LHCN-M2 (cell line): ENCODE measurements at regions not wholly inside any gene's neighbourhood (a gene's known extent, or its start where the extent isn't known, plus 50 kb on each side); places are given as distances from the start of the nearest gene placed in this dataset.

Experiments used
- DNase-seq: peaks from one replicate; pipeline ENCODE4 v3.0.0-alpha.2; 2012; ENCODE audit warnings: low read depth

DNA sequence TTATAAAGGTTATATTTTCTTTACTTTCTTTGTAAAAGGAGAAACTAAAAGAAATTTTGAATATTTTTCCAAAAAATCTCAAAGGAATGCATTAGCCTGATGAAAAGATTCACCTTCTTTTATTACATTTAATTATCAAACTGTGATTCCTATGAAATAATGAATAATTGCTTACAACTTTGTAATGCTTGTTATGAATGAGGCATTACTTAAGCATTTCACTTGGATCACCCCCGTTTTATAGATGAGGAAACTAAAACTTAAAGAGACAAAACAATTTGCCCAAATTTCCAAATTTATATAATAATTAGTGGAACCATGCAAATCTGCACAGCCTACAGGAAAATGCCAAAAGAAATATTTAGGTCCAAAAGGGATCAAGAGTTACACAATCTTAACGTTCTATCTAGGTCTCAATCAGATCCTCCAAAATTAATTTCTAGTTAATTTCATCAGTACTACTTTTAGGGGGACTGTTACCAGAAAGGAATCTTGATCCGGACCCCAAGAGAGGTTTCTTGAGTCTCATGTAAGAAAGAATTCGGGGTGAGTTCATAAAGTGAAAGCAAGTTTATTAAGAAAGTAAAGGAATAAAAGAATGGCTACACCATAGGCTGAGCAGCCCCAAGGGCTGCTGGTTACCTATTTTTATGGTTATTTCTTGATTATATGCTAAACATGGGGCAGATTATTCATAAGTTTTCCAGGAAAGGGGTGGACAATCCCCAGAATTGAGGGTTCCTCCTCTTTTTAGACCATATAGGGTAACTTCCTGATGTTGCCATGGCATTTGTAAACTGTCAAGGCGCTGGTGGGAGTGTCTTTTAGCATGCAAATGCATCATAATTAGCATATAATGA is 288.0 kb downstream of the ADGB start:
- no peak for DNase-seq

DNA sequence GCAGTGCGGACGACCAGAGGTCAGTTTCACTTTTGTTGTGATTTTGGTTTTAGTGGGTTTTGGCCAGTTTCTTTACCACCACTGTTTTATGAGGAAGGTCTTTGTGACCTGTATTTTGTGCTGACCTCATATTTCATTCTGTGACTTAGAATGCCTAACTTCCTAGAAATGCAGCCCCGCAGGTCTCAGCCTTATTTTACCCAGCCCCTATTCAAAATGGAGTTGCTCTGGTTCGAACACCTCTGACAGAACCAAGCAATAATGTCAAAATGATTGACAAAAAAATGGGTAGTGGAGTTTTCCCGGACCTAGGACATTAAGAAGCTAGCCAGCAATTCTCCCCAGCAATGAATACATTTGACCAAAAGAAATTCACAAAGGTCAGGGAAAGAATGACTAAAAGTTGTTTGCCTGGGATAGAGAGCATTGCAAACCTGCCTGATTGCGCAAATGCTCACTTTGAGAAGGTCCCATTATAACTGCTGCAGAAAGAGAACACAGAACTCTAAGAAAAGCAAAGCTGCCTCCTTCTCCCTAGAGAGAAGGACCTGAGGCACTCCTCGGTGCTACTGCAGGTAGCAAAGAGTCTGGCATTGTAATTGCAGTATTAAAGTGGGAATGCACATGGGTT is 288.8 kb downstream of the ADGB start:
- DNase-seq = peak; percentile 10

DNA sequence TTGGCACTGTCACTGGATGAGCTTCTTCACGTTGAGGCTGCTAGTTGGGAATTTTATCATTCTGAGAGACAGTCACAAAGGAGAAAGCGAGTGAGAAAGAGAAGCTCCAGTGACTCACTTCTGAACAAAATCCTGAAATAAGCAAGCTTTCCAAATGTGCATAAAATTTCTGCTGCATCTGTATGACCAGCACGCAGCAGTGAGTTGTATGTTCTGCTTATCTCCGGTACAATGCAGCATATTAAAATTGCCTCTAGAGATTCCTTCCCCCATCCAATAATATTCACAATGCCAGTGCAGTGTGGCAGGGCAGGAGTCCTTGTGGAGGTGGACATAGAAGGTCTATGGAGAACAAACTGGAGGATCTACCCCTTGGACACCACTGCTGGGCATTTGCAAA is 290.5 kb downstream of the ADGB start:
- no peak for DNase-seq

DNA sequence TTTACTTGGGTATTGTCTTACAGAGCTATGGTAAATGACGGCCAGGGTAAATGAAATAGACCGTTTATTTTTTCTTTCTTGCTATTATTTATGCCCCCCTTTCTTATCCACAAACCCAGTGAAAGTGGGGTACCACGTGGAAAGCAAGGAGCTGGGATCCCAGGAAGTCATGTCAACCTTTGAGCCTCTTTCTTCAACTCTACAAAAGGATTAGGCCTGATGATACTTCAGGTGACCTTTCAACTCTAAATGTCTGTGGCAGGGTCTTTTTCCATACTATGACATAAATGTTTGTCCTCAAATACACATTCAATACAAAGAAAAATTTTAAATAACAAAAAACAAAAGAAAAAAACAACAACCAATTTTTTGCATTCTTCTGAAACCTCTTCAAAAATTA is 291.4 kb downstream of the ADGB start:
- DNase-seq = no peak

DNA sequence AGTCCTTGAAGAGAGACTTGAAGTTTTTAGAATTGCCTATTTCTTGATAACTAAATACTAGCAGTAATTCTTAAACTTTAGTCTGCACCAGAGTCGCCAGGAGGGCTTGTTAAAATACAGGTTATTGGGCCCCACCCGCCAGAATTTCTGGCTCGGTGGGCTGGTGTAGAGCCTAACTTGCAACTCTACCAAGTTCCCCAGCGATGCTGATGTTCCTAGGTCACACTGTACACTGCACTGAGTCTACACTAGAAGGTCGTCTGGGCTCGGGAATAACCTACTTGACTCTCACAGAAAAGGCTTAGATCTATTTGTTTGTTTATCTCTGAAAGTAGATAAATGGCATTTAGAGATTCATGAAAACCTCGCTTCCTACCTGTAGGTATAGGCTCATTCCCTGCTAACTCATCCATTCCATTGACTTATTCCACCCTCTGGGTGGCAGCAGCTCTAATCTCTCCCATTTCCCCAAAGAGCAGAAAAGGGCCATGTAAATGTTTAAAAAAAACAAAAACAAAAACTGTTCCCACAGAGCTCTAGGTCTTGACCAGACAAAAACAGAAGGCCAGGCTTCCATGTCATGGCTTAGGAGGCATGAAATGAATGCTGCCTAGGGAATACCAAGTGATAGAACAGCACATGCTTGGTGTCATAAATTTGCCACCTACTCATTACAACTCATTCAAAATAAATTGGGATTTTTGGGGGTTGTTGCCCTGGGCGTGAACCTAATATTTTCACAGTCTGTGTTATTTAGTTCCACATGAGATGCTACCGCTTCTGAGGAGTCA is 292.1 kb downstream of the ADGB start:
- DNase-seq = peak; percentile 43

DNA sequence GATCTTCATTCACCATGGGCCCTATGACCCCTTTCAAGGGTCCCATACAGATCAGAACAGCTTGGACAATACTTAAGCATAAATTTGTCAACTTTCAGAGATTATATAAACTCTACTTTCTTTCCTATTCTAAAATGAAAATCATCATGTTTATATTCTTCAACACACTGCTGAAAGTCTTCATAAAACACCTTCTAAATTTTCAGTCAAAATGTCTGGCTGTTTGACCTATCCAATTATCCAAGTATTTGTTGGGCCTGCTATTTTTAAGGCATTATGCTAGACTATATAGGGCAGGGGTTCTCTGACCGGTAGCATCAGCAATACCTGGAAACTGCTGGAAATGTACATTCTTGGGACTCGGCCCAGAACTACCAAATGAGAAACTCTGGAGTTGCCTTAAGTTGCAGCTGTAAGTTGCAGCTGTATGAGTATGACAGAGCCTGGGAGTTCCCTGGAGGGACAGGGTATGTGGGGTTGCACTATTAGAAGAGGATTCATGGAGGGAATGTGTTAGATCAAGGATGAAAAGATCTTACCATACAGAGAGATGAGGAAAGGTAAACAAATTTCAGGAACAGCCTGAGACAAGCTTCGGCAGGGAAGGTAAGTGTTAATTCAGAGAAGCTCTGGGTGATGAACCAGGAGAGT is 293.0 kb downstream of the ADGB start:
- DNase-seq = no peak

DNA sequence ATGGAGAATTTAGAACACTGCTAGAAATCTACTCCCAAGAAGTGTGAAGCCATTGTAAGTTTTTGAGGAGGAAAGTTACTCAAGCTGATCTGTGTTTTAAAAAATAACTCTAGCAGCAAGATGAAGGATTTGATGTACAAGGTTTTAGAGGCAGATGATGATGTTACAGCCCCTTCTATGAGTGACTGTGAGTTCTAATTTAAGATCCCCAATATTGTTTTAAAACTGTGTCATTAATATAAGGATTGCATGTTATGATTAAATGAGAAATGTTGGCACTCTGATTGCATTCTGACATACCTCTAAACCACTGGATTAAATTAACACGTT is 293.5 kb downstream of the ADGB start:
- DNase-seq = no peak

DNA sequence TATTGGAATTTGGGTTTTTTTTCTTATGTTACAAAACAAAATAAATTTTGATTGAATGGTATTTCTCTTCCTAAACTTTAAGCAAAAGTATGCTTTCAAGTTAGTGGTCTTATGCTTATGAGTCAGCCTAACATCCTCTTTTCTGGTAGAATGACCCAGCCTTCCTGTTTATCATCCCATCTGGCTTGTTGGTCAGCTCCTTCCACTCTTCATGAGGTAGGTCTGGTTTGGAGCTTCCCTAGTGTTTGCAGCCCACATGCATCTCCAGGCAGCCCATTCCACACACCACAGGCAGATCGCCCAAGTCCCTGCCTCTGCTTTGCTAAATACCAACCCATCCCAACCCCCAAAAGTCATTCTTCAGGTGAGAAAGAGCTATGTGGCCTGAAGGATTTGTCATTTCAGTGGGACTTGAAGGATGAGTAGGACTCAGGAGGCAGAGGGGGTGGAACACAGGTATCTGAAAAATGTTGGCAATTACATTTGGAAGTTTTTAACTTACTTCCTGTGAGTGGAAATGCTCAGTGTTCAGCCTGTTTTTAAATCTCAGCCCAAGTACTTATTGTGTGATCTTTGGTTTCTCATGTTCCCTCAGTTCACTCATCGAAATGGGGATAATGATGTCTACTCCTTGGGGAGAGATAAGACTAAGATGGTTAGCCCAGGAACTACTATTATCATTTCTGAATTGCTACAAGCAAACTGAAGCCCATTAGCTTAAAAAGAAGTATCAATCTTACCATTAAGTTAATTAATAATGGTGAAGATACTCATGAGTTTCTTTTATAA is 294.0 kb downstream of the ADGB start:
- DNase-seq = peak; percentile 77

DNA sequence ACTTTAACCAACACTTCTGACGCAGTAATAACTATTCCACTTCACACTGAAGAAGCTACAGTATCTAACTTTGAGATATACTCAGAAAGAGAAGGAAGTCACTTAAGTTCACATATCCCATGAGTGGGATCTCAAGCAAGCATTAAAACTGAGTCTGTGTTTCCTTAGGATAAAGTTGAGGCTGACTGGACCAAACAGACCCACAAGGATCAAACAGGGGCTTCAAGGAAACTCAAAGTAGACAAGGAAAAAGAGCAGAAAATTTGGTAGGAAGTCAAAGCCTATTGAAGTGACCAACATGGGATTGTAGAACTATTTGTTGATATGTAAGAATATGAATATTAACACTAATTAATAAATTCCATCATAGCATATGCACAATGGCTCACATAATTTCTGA is 294.9 kb downstream of the ADGB start:
- DNase-seq = no peak

DNA sequence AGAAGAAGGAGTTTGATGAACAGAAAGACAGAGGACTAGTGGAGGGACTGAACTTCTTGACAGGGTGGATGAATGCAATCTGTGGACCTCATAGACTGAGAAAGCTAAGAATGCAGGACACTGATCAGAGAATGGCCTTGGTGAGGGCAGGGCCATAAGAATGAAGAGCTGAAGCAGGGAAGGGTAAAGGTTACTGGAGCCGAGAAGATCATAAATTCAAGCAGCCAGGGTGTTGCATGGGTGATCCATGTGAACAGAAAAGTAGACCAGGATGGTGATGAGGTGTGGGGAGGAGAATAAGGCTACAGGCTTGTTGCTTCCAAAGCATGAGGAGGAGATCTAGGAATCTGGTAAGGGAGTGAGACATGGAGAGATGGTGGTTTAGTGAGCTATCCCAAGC is 295.9 kb downstream of the ADGB start:
- DNase-seq = no peak

DNA sequence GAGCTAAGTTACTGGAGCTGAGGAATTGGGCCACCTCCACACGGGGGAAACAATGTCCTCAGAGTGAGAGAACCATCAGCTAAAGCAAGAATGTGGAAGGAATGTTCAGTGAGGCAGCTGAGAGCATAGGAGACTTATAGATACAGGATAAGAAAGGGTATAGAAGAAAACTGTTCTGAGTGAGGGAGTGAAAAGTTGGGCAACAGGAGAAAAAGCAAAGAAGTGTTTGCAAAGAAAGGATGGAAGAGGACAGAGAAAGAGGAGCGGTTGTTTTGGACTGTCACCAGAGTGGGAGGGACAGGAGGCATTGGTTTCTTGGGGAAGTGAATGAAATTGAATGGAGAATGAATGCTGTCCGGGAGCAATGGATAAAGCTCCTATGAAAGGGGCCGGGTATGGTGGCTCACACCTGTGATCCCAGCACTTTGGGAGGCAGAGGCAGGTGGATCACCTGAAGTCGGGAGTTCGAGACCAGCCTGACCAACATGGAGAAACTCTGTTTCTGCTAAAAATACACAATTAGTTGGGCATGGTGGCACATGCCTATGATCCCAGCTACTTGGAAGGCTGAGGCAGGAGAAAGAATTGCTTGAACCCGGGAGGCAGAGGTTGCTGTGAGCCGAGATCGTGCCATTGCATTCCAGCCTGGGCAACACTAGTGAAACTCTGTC is 296.5 kb downstream of the ADGB start:
- DNase-seq = no peak

DNA sequence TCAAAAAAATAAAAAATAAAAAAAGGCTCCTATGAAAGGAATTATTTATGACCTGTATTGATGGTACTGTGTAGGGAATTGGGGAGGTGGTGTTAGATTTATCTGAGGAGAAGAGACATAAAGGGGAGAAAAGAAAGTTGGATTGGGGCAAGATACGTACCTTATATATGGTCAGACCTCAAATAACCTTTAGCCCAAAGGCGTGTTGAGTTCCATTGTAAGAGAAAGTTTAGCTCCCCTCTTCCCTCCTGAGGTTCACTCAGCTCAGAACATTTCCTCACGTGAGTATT is 296.9 kb downstream of the ADGB start:
- DNase-seq = no peak

DNA sequence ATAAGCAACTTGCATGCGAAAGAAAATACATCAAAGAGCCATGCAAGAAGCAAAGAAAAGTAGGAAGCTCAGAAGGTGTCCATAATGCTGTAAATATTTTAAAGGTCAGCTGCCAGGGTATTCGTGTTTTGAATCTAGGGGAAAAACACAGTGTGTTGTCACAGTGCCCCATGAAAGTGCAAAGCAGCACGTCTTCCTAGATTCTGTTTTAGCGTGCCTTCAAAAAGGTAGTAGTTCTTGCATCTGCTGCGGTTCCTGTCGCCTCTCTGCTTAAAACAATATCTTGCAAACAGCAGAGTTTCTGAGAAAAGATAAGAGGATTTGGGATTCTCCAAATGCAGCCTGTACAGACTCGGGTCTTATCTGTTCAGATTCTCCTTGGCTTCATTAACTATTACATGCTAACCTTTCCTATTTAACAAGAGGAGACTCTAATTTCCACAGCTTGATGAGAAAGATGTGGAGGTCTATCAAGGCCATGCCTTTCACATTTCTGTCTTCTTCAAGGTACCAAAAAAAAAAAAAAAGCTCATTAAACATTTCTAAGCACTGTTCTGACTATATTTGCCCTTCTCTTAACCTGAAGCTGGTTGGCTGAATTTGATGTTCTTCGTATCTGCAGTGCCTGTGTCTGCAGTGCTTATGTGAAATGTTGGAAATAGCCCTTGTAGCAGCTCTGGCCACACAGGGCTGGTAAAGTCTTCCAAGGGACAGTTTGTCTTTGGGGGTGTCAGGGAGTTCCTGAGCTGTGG is 297.5 kb downstream of the ADGB start:
- no peak for DNase-seq

DNA sequence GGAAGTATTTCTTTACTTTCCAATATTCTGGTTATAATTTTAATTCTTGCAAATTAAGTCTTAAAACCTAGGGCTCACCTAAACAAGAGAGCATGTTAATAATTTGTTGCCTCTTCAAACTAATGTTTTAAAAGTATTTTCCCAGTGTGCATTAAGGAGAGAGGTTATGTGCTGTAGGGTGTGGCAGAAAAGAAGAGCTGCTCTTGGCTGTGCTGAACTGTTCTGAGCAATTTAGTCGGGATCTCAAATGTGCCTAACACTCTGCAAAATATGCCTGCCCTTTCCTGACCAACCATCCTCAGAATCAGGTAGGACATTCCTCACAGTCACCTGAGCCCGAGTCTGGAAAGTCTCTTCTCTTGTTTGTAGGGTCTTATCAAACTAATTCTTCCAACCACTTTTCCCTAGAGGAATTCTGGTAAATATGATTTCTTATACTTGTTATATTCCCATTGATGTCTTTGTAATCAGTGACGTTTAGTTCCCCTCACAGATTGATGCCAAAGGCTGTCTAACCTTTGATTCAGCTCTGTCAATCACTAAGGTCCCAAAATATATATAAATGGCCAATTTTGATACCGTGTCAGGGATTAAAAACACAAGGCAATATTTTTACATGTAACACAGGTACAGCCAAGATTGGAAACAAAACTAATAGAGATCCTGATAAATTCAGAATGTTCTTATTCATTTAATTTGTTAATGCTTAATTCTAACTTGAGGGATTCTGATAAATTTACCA is 298.4 kb downstream of the ADGB start:
- DNase-seq = no peak

DNA sequence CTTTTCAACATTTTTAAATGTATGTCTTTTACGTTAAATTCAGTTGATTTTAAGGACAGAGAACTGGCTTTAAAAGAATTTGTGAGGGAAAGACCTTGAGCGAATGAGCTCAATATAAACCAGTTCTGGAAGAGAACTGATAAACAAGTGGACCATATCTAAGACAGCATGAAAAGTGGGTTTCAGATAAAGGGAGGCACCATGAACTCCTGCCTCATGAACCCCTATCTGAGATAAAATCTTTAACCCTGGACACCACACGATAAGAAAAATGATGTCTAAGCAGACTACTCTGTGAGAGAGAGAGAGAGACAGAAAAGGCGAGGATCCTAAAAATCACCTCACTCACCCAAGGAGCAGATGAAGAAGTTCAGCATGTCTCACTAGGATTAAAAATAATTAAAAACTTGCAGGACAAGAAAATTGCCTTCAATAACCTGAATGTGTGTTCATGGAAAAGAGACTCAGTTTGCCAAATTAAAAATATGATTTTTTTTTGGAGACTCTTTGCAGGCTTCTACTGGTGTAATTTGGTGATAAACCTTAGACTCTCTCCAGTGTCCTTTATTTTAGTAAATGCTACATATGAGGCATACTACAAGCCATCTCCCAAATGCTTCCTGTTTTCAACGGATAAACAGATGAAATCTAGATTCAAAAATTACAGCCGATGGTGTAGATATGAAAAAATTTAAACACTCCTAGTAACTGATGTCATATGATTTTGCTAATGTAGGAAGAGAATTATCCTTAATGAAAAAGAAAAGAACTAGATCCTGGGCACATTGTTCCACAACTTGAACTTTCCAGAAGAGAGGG is 299.5 kb downstream of the ADGB start:
- no peak for DNase-seq

DNA sequence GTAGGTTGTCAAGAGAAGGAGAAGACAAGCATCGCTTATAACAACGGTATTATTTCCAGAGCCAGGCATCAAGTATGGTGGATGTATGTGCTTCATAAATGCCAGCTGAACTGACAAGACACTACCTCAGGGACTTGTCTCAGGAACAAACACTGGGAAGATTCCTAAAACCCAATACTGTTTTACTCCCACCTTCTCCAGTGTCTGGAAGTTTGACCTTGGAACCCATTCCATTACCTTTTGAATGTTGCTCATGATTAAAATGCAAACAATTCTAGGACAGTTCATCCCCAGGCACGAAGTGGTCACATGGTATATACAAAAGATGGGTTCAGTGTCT is 300.1 kb downstream of the ADGB start:
- DNase-seq = no peak

DNA sequence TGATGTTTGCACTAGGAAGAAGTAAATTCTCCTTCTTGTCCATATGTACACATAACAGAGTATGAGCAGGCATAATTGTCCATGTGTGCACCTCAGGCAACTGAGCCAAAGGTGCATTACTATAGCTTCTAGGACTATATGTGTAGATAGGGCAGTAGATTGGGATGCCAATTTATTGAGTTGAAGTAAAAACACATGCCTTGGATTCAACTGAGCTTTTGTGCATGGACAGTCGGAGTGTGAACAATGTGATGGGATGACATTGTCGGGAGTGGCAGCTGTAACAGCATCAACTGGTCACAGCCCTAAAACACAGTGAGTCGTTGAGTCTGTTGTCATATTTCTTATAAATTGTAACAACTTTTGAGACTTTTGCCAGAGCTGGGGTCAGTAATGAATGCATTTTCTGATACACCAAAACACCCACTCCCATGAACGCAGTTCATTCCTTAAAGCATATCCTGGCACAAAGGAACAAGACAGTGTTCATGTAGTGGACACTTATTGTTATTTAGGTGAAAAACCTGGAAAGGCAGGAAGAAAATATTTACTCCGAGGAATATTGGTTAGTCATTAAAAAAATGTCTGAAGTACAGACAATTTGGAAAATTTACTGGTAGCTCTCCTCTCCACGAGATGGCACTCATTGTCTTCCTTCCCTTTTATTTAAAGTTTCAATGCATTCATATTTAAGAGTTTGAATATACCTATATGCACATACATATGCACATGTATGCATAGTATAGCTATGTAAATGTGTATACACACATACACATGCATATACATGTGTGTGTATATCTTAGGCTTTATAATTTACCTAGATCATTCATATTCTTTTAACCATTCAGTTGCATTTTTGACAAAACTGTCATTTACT is 302.0 kb upstream of the STXBP5 start:
- DNase-seq = no peak

DNA sequence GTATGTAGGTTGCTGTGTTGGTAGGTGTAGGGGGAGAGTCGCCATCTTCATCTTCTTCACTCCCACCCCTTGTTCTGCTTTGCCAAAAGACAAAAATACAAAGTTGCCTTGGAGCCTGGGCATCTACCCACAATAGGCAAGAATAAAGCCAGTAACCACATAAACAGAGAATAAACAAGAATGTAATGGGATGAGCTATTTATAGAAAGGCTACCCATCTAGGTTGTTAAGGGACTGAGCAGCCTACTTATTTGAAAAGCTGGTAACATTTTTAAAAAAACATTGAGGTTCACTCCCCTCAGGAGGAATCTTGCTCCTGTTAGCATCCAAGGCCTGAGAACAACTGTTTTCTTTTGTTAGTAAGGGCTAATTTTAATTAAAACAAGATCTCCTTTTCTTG is 301.4 kb upstream of the STXBP5 start:
- peak; percentile 52 for DNase-seq
